A673 (cell line): ENCODE measurements at regions not wholly inside any gene's neighbourhood (a gene's known extent, or its start where the extent isn't known, plus 50 kb on each side); places are given as distances from the start of the nearest gene placed in this dataset.

ENCODE experiments used
- BruUV-seq: library from RNA; stranded (reverse); fragments of 400-500 nt; replicated peaks from 2 replicates; lab custom pipeline; 2021; lab: Mats Ljungman, UMichigan
- CTCF ChIA-PET: fragments of 300-600 bp; sonication (Branson Sonifier 250); formaldehyde crosslinking; loops from one replicate; lab custom pipeline; 2022; ENCODE audit warnings: antibody characterized with exemption; lab: Charles Lee
- POLR2A ChIA-PET: fragments of 300-600 bp; sonication (Branson Sonifier 250); formaldehyde crosslinking; loops from one replicate; lab custom pipeline; 2022; ENCODE audit warnings: antibody characterized with exemption; ENCODE audit not compliant: low non-redundant PET; lab: Charles Lee
- DNase-seq: peaks from one replicate; pipeline ENCODE4 v3.0.0-alpha.2; 2015; ENCODE audit warnings: low spot score
- H3K27ac ChIP-seq: fragments of 200-600 bp; sonication (generic); 2 replicates; pipeline ENCODE4 v1.5.1; 2016; ENCODE audit warnings: mixed run types, low read depth, mild to moderate bottlenecking, mixed read lengths, antibody characterized with exemption, low read length; ENCODE audit not compliant: poor library complexity, severe bottlenecking
- H3K27me3 ChIP-seq: fragments of 200-600 bp; sonication (generic); replicated peaks from 2 replicates; pipeline ENCODE4 v1.6.1; 2017; ENCODE audit warnings: mixed run types, low read depth, mild to moderate bottlenecking, mixed read lengths, antibody characterized with exemption, low read length; ENCODE audit not compliant: insufficient read depth, poor library complexity
- H3K36me3 ChIP-seq: fragments of 200-600 bp; sonication (generic); 2 replicates; pipeline ENCODE4 v1.6.1; 2016; ENCODE audit warnings: mixed run types, mild to moderate bottlenecking, mixed read lengths, antibody characterized with exemption, low read length; ENCODE audit not compliant: insufficient read depth, poor library complexity, severe bottlenecking
- H3K4me1 ChIP-seq: fragments of 200-600 bp; sonication (generic); 2 replicates; pipeline ENCODE4 v1.6.1; 2017; ENCODE audit warnings: mixed run types, mild to moderate bottlenecking, mixed read lengths, antibody characterized with exemption, low read length; ENCODE audit not compliant: insufficient read depth, poor library complexity, severe bottlenecking
- H3K4me3 ChIP-seq: fragments of 200-600 bp; sonication (generic); 2 replicates; pipeline ENCODE4 v1.5.1; 2016; ENCODE audit warnings: low read depth, mixed run types, mild to moderate bottlenecking, mixed read lengths, low read length; ENCODE audit not compliant: poor library complexity, severe bottlenecking
- H3K9me3 ChIP-seq: fragments of 200-600 bp; sonication (generic); 2 replicates; pipeline ENCODE4 v1.6.1; 2016; ENCODE audit warnings: mixed run types, low read depth, mild to moderate bottlenecking, mixed read lengths, antibody characterized with exemption, low read length; ENCODE audit not compliant: poor library complexity, severe bottlenecking
- CTCF ChIP-seq: fragments of 300-800, 200-600 bp; sonication (generic); conservative IDR thresholded peaks from 2 replicates; pipeline ENCODE4 v1.5.1; 2017; ENCODE audit warnings: low read depth, mild to moderate bottlenecking, antibody characterized with exemption, low read length, moderate library complexity, mixed read lengths
- EZH2 ChIP-seq: fragments of 200-600 bp; sonication (generic); IDR thresholded peaks from 2 replicates; pipeline ENCODE4 v1.6.1; 2017; ENCODE audit warnings: borderline replicate concordance, low read depth, mild to moderate bottlenecking, mixed read lengths, antibody characterized with exemption, low read length; ENCODE audit not compliant: poor library complexity, severe bottlenecking
- intact Hi-C: fragments of 100-400 bp; cut with micrococcal nuclease; formaldehyde crosslinking; loops from one replicate; pipeline ENCODE4 v1.10.0; 2022; ENCODE audit not compliant: unreplicated experiment

- Histone ChIP-seq H3K27me3 (no peaks in the 10 kb centered on the region), H3K36me3 (no peaks in the 10 kb centered on the region), H3K4me3 (no peak overlapping the region), H3K9me3 (no peaks in the 10 kb centered on the region), H3K27ac (no peak overlapping the region), H3K4me1 (no peaks in the 10 kb centered on the region)
- POLR2A ChIA-PET: interaction anchor here (0.6 kb wide), 1 partner anchor 197 kb away, joined by 6 read pairs; no protein-coding TSS in a partner anchor
- DNase-seq: no peak
- BruUV-seq: no TSS peak
- CTCF ChIA-PET: no interaction called here
- intact Hi-C loops: no loop called here
- no peak for TF ChIP-seq CTCF
- no peak for TF ChIP-seq EZH2
These were observed 76.3 kb upstream of the PACRGL start for GRCh38 chr4:20623939-20624338.

- TF ChIP-seq CTCF (no peak), EZH2 (no peak)
- Histone ChIP-seq H3K4me1 (no peaks in the 10 kb centered on the region), H3K4me3 (no peak overlapping the region), H3K27me3 (no peaks in the 10 kb centered on the region), H3K36me3 (no peaks in the 10 kb centered on the region), H3K27ac (no peak overlapping the region), H3K9me3 (no peaks in the 10 kb centered on the region)
- ChIA-PET CTCF (no interaction called here), POLR2A (no interaction called here)
- DNase-seq: no peak
- BruUV-seq: no TSS peak
- intact Hi-C loops: no loop called here
These were observed 75.4 kb upstream of the PACRGL start for GRCh38 chr4:20624793-20625374.

GRCh38 chr4:20625426-20625825 lies 74.8 kb upstream of the PACRGL start:
- CTCF ChIA-PET: no interaction called here
- POLR2A ChIA-PET: no interaction called here
- BruUV-seq: no TSS peak
- H3K4me3 ChIP-seq: no peak overlapping the region
- H3K4me1 ChIP-seq: no peaks in the 10 kb centered on the region
- intact Hi-C loops: no loop called here
- no peaks in the 10 kb centered on the region for H3K9me3 ChIP-seq
- H3K27me3 ChIP-seq: no peaks in the 10 kb centered on the region
- H3K27ac ChIP-seq: no peak overlapping the region
- TF ChIP-seq EZH2 (no peak), CTCF (no peak)
- no peaks in the 10 kb centered on the region for H3K36me3 ChIP-seq
- no peak for DNase-seq
